ENCODE measurements at regions not wholly inside any gene's neighbourhood (a gene's known extent, or its start where the extent isn't known, plus 50 kb on each side); places are given as distances from the start of the nearest gene placed in this dataset.
"Not testable (repeated sequence)": the region's sequence is repeated elsewhere in the genome, so short reads cannot be mapped to it uniquely, and the experiment has no call there.

DNA sequence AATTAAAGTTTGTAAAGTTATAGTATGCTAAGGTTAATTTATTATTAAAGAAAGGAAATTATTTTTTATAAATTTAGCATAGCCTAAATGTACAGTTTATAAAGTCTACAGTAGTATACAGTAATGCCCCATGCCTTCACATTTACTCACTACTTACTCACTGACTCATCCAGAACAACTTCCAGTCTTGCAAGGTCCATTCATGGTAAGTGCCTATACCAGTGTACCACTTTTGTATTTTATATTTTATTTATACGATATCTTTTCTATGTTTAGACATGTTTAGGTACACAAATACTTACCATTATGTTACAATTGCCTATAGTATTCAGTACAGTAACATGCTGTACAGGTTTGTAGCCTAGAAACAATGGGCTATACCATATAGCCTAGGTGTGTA lies 95.1 kb upstream of the GRIN2B start:
- no peak overlapping the region for H3K9ac ChIP-seq (ENCODE audit: low read length)
- no peaks in the 10 kb centered on the region for H3K36me3 ChIP-seq (replicated peaks; ENCODE audit: low read depth, low read length)
- no peaks in the 10 kb centered on the region; the same call in 1 of the 2 replicates for H3K9me3 ChIP-seq (ENCODE audit: insufficient read depth, low read length)
- H2AFZ ChIP-seq (ENCODE audit: low read depth, low read length) = no peak overlapping the region
- no peaks in the 10 kb centered on the region for H4K20me1 ChIP-seq (ENCODE audit: insufficient read depth, low read length)
- no peak overlapping the region for H3K4me3 ChIP-seq (ENCODE audit: low read length)
- H3K79me2 ChIP-seq (ENCODE audit: low read length) = no peaks in the 10 kb centered on the region
- H3K4me2 ChIP-seq (ENCODE audit: low read length) = no peak overlapping the region
- no peaks in the 10 kb centered on the region for H3K27me3 ChIP-seq (ENCODE audit: low read depth, low read length)
- 0 out of 2 replicates have a peak, but pooled peaks cover 3% of the 10 kb centered on the region for H3K4me1 ChIP-seq (ENCODE audit: low read length)
- no peak for TF ChIP-seq EZH2phosphoT487 (IDR thresholded peaks at IDR 0.05; ENCODE audit: low read depth)
- TF ChIP-seq, protein P1, sequence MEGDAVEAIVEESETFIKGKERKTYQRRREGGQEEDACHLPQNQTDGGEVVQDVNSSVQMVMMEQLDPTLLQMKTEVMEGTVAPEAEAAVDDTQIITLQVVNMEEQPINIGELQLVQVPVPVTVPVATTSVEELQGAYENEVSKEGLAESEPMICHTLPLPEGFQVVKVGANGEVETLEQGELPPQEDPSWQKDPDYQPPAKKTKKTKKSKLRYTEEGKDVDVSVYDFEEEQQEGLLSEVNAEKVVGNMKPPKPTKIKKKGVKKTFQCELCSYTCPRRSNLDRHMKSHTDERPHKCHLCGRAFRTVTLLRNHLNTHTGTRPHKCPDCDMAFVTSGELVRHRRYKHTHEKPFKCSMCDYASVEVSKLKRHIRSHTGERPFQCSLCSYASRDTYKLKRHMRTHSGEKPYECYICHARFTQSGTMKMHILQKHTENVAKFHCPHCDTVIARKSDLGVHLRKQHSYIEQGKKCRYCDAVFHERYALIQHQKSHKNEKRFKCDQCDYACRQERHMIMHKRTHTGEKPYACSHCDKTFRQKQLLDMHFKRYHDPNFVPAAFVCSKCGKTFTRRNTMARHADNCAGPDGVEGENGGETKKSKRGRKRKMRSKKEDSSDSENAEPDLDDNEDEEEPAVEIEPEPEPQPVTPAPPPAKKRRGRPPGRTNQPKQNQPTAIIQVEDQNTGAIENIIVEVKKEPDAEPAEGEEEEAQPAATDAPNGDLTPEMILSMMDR (IDR thresholded peaks at IDR 0.05; ENCODE audit: low read depth, low read length) = no peak
- H3K27ac ChIP-seq (ENCODE audit: low read length) = no peak overlapping the region

- no peak overlapping the region for H3K9ac ChIP-seq (ENCODE audit: low read length)
- no peaks in the 10 kb centered on the region for H3K9me3 ChIP-seq (ENCODE audit: insufficient read depth, low read length)
- no peaks in the 10 kb centered on the region for H3K79me2 ChIP-seq (ENCODE audit: low read length)
- H4K20me1 ChIP-seq (ENCODE audit: insufficient read depth, low read length) = no peaks in the 10 kb centered on the region
- no peaks in the 10 kb centered on the region for H3K36me3 ChIP-seq (replicated peaks; ENCODE audit: low read depth, low read length)
- H2AFZ ChIP-seq (ENCODE audit: low read depth, low read length) = no peak overlapping the region
- no peak overlapping the region for H3K27ac ChIP-seq (ENCODE audit: low read length)
- H3K4me2 ChIP-seq (ENCODE audit: low read length) = no peak overlapping the region
- H3K4me1 ChIP-seq (ENCODE audit: low read length) = no peaks in the 10 kb centered on the region
- H3K4me3 ChIP-seq (ENCODE audit: low read length) = no peak overlapping the region
- H3K27me3 ChIP-seq (ENCODE audit: low read depth, low read length) = no peaks in the 10 kb centered on the region
- TF ChIP-seq, protein P1 (IDR thresholded peaks at IDR 0.05; ENCODE audit: low read depth, low read length) = no peak
- no peak for TF ChIP-seq EZH2phosphoT487 (IDR thresholded peaks at IDR 0.05; ENCODE audit: low read depth)
Measured at GRCh38 chr12:14086838-14087237, 105.4 kb upstream of the GRIN2B start.

DNA sequence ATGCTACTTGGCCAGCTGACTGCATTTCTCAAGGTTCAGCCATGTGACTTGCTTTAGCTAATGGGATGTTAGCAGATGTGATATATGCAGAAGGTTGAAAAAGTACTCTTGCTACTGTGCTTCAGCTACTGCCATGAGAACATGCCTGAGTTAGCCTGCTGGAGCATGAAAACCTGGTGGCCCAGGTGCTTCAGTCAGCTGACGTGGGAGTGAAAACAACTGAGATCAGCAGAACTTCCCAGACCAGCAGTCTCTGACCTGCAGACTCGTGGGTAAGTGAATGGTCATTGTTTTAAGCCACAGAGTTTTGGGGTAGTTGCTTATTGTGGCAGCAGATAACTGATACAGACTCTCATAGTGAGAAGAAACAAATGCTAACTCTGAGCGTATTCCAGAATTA lies 118.6 kb upstream of the GRIN2B start:
- no peak for TF ChIP-seq EZH2phosphoT487 (IDR thresholded peaks at IDR 0.05; ENCODE audit: low read depth)
- TF ChIP-seq, protein P1 (IDR thresholded peaks at IDR 0.05; ENCODE audit: low read depth, low read length) = no peak
- no peak overlapping the region for H3K27ac ChIP-seq (ENCODE audit: low read length)
- no peaks in the 10 kb centered on the region for H3K27me3 ChIP-seq (ENCODE audit: low read depth, low read length)
- H3K4me1 ChIP-seq (ENCODE audit: low read length) = no peaks in the 10 kb centered on the region
- H3K36me3 ChIP-seq (replicated peaks; ENCODE audit: low read depth, low read length) = no peaks in the 10 kb centered on the region
- no peak overlapping the region for H3K4me2 ChIP-seq (ENCODE audit: low read length)
- no peak overlapping the region for H3K4me3 ChIP-seq (ENCODE audit: low read length)
- H3K9ac ChIP-seq (ENCODE audit: low read length) = no peak overlapping the region
- no peaks in the 10 kb centered on the region for H3K9me3 ChIP-seq (ENCODE audit: insufficient read depth, low read length)
- no peak overlapping the region for H2AFZ ChIP-seq (ENCODE audit: low read depth, low read length)
- H4K20me1 ChIP-seq (ENCODE audit: insufficient read depth, low read length) = no peaks in the 10 kb centered on the region
- H3K79me2 ChIP-seq (ENCODE audit: low read length) = no peaks in the 10 kb centered on the region

- H3K27me3 ChIP-seq (ENCODE audit: low read depth, low read length); H2AFZ ChIP-seq (ENCODE audit: low read depth, low read length); H3K36me3 ChIP-seq (replicated peaks; ENCODE audit: low read depth, low read length); H3K9me3 ChIP-seq (ENCODE audit: insufficient read depth, low read length); H3K4me1 ChIP-seq (ENCODE audit: low read length); H3K4me3 ChIP-seq (ENCODE audit: low read length); H3K9ac ChIP-seq (ENCODE audit: low read length); H4K20me1 ChIP-seq (ENCODE audit: insufficient read depth, low read length); H3K79me2 ChIP-seq (ENCODE audit: low read length); H3K27ac ChIP-seq (ENCODE audit: low read length); H3K4me2 ChIP-seq (ENCODE audit: low read length): not testable (repeated sequence)
Measured at GRCh38 chr12:14101556-14101955, 120.2 kb upstream of the GRIN2B start.

Data from OCI-LY3 (cell line).